ENCODE measurements at regions not wholly inside any gene's neighbourhood (a gene's known extent, or its start where the extent isn't known, plus 50 kb on each side); places are given as distances from the start of the nearest gene placed in this dataset.

DNA sequence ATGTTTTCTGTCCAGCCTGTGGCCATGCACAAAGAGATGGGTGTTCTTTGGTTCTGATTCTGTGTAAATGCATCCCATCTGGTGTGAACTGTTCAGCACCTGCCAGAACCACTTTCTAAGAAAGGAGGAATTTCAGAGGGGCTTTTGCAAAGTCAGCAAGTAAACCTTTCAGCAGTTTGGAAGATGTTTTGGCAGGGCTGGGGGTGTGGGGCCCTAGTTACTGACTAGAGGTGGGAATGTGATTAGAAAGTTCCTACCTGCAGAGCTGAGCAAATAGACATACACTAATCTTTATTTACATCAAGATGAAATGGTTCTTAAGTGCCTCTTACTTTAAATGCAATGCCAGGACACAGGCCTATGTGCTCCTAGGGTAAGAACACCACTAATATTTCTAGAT lies 378.1 kb upstream of the USP24 start:
- no peak for TF ChIP-seq NFXL1 (IDR thresholded peaks at IDR 0.05; ENCODE audit: borderline replicate concordance)
- TF ChIP-seq ZBTB11 (CRISPR knock-in tag; IDR thresholded peaks at IDR 0.05) = no peak
- TF ChIP-seq CTCF (IDR thresholded peaks at IDR 0.05 in 2 of 3, conservative IDR thresholded peaks at IDR 0.05 in 1 of 3; ENCODE audit: control insufficient read depth in 2 of 3, extremely low read depth in 1 of 3, insufficient read depth in 1 of 3, low read depth in 3 of 3, low read length in 3 of 3) = no peak
- TF ChIP-seq KDM1A (IDR thresholded peaks at IDR 0.05; ENCODE audit: borderline replicate concordance) = no peak
- TF ChIP-seq GABPA (IDR thresholded peaks at IDR 0.05; ENCODE audit: low read depth) = no peak
- TF ChIP-seq, protein P1, sequence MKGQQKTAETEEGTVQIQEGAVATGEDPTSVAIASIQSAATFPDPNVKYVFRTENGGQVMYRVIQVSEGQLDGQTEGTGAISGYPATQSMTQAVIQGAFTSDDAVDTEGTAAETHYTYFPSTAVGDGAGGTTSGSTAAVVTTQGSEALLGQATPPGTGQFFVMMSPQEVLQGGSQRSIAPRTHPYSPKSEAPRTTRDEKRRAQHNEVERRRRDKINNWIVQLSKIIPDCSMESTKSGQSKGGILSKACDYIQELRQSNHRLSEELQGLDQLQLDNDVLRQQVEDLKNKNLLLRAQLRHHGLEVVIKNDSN (IDR thresholded peaks at IDR 0.05; ENCODE audit: borderline replicate concordance, extremely low read length, insufficient read depth, low read depth, low read length) = no peak
- TF ChIP-seq STAT3 (IDR thresholded peaks at IDR 0.05; ENCODE audit: low read depth, low read length) = no peak
- no peak for TF ChIP-seq ATF2 (IDR thresholded peaks at IDR 0.05; ENCODE audit: low read length)
- no peak for TF ChIP-seq SIN3A (IDR thresholded peaks at IDR 0.05; ENCODE audit: low read depth, low read length)
- TF ChIP-seq YY1 (IDR thresholded peaks at IDR 0.05; ENCODE audit: low read depth, low read length) = no peak
- TF ChIP-seq CREM (IDR thresholded peaks at IDR 0.05; ENCODE audit: low read depth) = no peak
- no peak for TF ChIP-seq CEBPB (IDR thresholded peaks at IDR 0.05; ENCODE audit: borderline replicate concordance in 1 of 2, low read depth in 2 of 2, low read length in 2 of 2)
